K562 (cell line): ENCODE measurements at regions not wholly inside any gene's neighbourhood (a gene's known extent, or its start where the extent isn't known, plus 50 kb on each side); places are given as distances from the start of the nearest gene placed in this dataset.

Experiments used
- GTF2A2 ChIP-seq: IDR thresholded peaks from 2 replicates; pipeline ENCODE4 v1.6.1; 2016; ENCODE audit warnings: mild to moderate bottlenecking, missing genetic modification characterization, missing compliant biosample characterization
- GTF3C2 ChIP-seq: IDR thresholded peaks from 3 replicates; pipeline ENCODE4 v1.6.1; 2011; ENCODE audit warnings: borderline replicate concordance, mild to moderate bottlenecking, moderate library complexity; ENCODE audit not compliant: insufficient read length; ENCODE audit errors: extremely low read depth
- NEUROD1 ChIP-seq: fragments of 150-350 bp; IDR thresholded peaks from 2 replicates; pipeline ENCODE4 v1.6.1; 2014; ENCODE audit warnings: borderline replicate concordance, low read length, low read depth; ENCODE audit not compliant: partially characterized antibody
- NFRKB ChIP-seq: fragments of 450-650 bp; IDR thresholded peaks from 2 replicates; pipeline ENCODE4 v1.6.1; 2016; ENCODE audit warnings: low read depth
- SRSF7 ChIP-seq: fragments of 200-400 bp; formaldehyde crosslinking; optimal IDR thresholded peaks from 2 replicates; pipeline ENCODE3; 2017; ENCODE audit warnings: mild to moderate bottlenecking, low read depth, low read length
- TCF7L2 ChIP-seq: fragments of 150-350 bp; IDR thresholded peaks from 2 replicates; pipeline ENCODE4 v1.6.1; 2016; ENCODE audit warnings: low read depth, mild to moderate bottlenecking, low read length, moderate library complexity
- ZNF277 ChIP-seq: fragments of 250-450 bp; sonication (Bioruptor Pico); IDR thresholded peaks from 2 replicates; pipeline ENCODE4 v1.8.0; 2022; ENCODE audit warnings: inconsistent platforms, mild to moderate bottlenecking, moderate library complexity, borderline replicate concordance
- TF ChIP-seq, protein P1 (sequence below), 2 experiments: fragments of 450-650 bp; IDR thresholded peaks; 2 replicates each; pipeline ENCODE4 v1.6.1; 2016; ENCODE audit warnings: mild to moderate bottlenecking in 2 of 2, borderline replicate concordance in 1 of 2, low read depth in 1 of 2, moderate library complexity in 1 of 2

GRCh38 chr5:9815051-9815450 is 184.9 kb upstream of the TAS2R1 start (continued):
- TF ChIP-seq, protein P1, sequence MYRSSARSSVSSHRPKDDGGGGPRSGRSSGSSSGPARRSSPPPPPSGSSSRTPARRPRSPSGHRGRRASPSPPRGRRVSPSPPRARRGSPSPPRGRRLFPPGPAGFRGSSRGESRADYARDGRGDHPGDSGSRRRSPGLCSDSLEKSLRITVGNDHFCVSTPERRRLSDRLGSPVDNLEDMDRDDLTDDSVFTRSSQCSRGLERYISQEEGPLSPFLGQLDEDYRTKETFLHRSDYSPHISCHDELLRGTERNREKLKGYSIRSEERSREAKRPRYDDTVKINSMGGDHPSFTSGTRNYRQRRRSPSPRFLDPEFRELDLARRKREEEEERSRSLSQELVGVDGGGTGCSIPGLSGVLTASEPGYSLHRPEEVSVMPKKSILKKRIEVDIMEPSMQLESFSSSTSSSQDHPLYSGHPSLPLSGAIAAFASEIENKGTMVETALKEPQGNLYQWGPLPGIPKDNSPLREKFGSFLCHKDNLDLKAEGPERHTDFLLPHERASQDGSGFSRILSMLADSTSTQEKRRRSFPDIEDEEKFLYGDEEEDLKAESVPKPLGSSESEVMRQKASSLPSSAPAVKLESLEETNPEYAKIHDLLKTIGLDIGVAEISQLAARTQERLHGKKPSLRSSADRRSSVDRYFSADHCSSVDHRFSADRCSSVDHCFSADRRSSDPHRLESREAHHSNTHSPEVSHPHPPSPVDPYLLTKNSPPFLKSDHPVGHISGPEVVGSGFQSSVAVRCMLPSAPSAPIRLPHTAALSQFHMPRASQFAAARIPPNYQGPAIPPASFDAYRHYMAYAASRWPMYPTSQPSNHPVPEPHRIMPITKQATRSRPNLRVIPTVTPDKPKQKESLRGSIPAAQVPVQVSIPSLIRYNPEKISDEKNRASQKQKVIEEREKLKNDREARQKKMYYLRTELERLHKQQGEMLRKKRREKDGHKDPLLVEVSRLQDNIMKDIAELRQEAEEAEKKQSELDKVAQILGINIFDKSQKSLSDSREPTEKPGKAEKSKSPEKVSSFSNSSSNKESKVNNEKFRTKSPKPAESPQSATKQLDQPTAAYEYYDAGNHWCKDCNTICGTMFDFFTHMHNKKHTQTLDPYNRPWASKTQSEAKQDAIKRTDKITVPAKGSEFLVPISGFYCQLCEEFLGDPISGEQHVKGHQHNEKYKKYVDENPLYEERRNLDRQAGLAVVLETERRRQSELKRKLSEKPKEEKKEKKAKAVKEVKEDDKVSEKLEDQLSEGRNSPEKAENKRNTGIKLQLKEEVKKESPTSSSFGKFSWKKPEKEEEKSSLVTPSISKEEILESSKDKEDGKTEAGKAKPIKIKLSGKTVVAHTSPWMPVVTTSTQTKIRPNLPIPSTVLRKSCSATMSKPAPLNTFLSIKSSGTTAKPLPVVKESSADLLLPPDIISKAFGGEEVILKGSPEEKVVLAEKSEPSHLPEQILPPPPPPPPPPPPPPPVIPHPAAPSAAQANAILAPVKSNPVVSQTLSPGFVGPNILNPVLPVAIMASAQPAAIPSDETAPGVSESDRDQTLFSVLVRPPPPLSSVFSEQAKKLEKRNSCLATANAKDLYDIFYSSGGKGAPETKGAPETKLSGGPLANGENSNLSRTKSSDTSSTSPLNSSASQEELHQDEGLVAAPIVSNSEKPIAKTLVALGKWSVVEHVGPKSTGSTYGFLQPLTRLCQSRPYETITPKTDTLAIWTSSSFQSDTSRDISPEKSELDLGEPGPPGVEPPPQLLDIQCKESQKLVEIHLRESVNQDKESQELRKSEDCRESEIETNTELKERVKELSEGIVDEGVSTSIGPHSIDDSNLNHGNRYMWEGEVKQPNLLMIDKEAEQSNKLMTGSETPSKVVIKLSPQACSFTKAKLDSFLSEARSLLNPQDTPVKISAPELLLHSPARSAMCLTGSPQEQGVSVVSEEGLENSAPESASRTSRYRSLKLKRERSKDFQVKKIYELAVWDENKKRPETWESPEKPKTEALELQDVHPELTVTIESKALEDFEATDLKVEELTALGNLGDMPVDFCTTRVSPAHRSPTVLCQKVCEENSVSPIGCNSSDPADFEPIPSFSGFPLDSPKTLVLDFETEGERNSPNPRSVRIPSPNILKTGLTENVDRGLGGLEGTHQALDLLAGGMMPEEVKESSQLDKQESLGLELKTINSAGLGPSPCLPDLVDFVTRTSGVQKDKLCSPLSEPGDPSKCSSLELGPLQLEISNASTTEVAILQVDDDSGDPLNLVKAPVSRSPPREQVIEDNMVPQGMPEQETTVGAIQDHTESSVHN (IDR thresholded peaks at IDR 0.05; ENCODE audit: borderline replicate concordance in 1 of 2, low read depth in 1 of 2): no peak
- TF ChIP-seq TCF7L2 (no peak), NFRKB (no peak), SRSF7 (no peak), NEUROD1 (no peak), GTF3C2 (no peak), ZNF277 (CRISPR knock-in tag) (no peak), GTF2A2 (tag) (no peak)
